ENCODE measurements at regions not wholly inside any gene's neighbourhood (a gene's known extent, or its start where the extent isn't known, plus 50 kb on each side); places are given as distances from the start of the nearest gene placed in this dataset.

- H3K36me3 ChIP-seq (ENCODE audit: control insufficient read depth in 4 of 4, insufficient read depth in 4 of 4, low read length in 4 of 4), result no peaks in the 10 kb centered on the region
- H3K4me1 ChIP-seq (ENCODE audit: control insufficient read depth in 5 of 5, insufficient read depth in 5 of 5, low read length in 5 of 5), result peaks cover 0 to 12% (median 0%) of the 10 kb centered on the region in 5 donors
- WGBS, 2 donors, result 59 to 77% methylated on average over 6 of the region's 6 CpGs
- DNase-seq, result peak in 1 of 3 donors; percentile 35
- TF ChIP-seq, protein P1, sequence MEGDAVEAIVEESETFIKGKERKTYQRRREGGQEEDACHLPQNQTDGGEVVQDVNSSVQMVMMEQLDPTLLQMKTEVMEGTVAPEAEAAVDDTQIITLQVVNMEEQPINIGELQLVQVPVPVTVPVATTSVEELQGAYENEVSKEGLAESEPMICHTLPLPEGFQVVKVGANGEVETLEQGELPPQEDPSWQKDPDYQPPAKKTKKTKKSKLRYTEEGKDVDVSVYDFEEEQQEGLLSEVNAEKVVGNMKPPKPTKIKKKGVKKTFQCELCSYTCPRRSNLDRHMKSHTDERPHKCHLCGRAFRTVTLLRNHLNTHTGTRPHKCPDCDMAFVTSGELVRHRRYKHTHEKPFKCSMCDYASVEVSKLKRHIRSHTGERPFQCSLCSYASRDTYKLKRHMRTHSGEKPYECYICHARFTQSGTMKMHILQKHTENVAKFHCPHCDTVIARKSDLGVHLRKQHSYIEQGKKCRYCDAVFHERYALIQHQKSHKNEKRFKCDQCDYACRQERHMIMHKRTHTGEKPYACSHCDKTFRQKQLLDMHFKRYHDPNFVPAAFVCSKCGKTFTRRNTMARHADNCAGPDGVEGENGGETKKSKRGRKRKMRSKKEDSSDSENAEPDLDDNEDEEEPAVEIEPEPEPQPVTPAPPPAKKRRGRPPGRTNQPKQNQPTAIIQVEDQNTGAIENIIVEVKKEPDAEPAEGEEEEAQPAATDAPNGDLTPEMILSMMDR (IDR thresholded peaks at IDR 0.05; ENCODE audit: control extremely low read depth, extremely low read depth), result no peak
- H3K4me3 ChIP-seq, result no peak overlapping the region
- ATAC-seq (ENCODE audit: insufficient read depth, low FRiP score), result no peak
- no peak overlapping the region for H3K27ac ChIP-seq (ENCODE audit: low read depth in 1 of 2, low read length in 1 of 2)
- H3K9ac ChIP-seq (ENCODE audit: insufficient read depth in 1 of 2, low read length in 2 of 2), result no peak overlapping the region
- H3K27me3 ChIP-seq (ENCODE audit: control insufficient read depth in 3 of 3, insufficient read depth in 3 of 3, low read length in 2 of 3), result no peaks in the 10 kb centered on the region
- peaks cover 0 to 2% (median 0%) of the 10 kb centered on the region in 4 donors for H3K9me3 ChIP-seq (ENCODE audit: control insufficient read depth in 4 of 4, insufficient read depth in 3 of 4, low read length in 3 of 4)
Measured at GRCh38 chr14:51780741-51781140, 79.7 kb upstream of the GNG2 start.

GRCh38 chr14:51781381-51781780 is 79.0 kb upstream of the GNG2 start:
- peaks cover 0 to 8% (median 0%) of the 10 kb centered on the region in 5 donors for H3K4me1 ChIP-seq (ENCODE audit: control insufficient read depth in 5 of 5, insufficient read depth in 5 of 5, low read length in 5 of 5)
- TF ChIP-seq, protein P1 (IDR thresholded peaks at IDR 0.05; ENCODE audit: control extremely low read depth, extremely low read depth), result no peak
- H3K9me3 ChIP-seq (ENCODE audit: control insufficient read depth in 4 of 4, insufficient read depth in 3 of 4, low read length in 3 of 4), result peaks cover 0 to 4% (median 2%) of the 10 kb centered on the region in 4 donors
- H3K27ac ChIP-seq (ENCODE audit: low read depth in 1 of 2, low read length in 1 of 2), result no peak overlapping the region
- H3K27me3 ChIP-seq (ENCODE audit: control insufficient read depth in 3 of 3, insufficient read depth in 3 of 3, low read length in 2 of 3), result no peaks in the 10 kb centered on the region
- 65 to 77% methylated on average over 7 of the region's 7 CpGs for WGBS, 2 donors
- no peak overlapping the region for H3K9ac ChIP-seq (ENCODE audit: insufficient read depth in 1 of 2, low read length in 2 of 2)
- DNase-seq, result no peak
- no peak overlapping the region for H3K4me3 ChIP-seq
- ATAC-seq (ENCODE audit: insufficient read depth, low FRiP score), result no peak
- no peaks in the 10 kb centered on the region for H3K36me3 ChIP-seq (ENCODE audit: control insufficient read depth in 4 of 4, insufficient read depth in 4 of 4, low read length in 4 of 4)

GRCh38 chr14:51782435-51782834 is 78.0 kb upstream of the GNG2 start:
- peaks cover 0 to 4% (median 3%) of the 10 kb centered on the region in 4 donors for H3K9me3 ChIP-seq (ENCODE audit: control insufficient read depth in 4 of 4, insufficient read depth in 3 of 4, low read length in 3 of 4)
- 91 to 94% methylated on average over 4 of the region's 4 CpGs for WGBS, 2 donors
- ATAC-seq (ENCODE audit: insufficient read depth, low FRiP score), result no peak
- no peak overlapping the region for H3K9ac ChIP-seq (ENCODE audit: insufficient read depth in 1 of 2, low read length in 2 of 2)
- TF ChIP-seq, protein P1 (IDR thresholded peaks at IDR 0.05; ENCODE audit: control extremely low read depth, extremely low read depth), result no peak
- DNase-seq, result no peak
- no peak overlapping the region for H3K27ac ChIP-seq (ENCODE audit: low read depth in 1 of 2, low read length in 1 of 2)
- peaks cover 0 to 8% (median 0%) of the 10 kb centered on the region in 5 donors for H3K4me1 ChIP-seq (ENCODE audit: control insufficient read depth in 5 of 5, insufficient read depth in 5 of 5, low read length in 5 of 5)
- no peaks in the 10 kb centered on the region for H3K27me3 ChIP-seq (ENCODE audit: control insufficient read depth in 3 of 3, insufficient read depth in 3 of 3, low read length in 2 of 3)
- no peak overlapping the region for H3K4me3 ChIP-seq
- no peaks in the 10 kb centered on the region for H3K36me3 ChIP-seq (ENCODE audit: control insufficient read depth in 4 of 4, insufficient read depth in 4 of 4, low read length in 4 of 4)

- Histone ChIP-seq H3K27me3 (ENCODE audit: control insufficient read depth in 3 of 3, insufficient read depth in 3 of 3, low read length in 2 of 3) (no peaks in the 10 kb centered on the region), H3K9me3 (ENCODE audit: control insufficient read depth in 4 of 4, insufficient read depth in 3 of 4, low read length in 3 of 4) (peaks cover 0 to 4% (median 3%) of the 10 kb centered on the region in 4 donors), H3K36me3 (ENCODE audit: control insufficient read depth in 4 of 4, insufficient read depth in 4 of 4, low read length in 4 of 4) (no peaks in the 10 kb centered on the region), H3K4me1 (ENCODE audit: control insufficient read depth in 5 of 5, insufficient read depth in 5 of 5, low read length in 5 of 5) (peaks cover 0 to 8% (median 0%) of the 10 kb centered on the region in 5 donors), H3K9ac (ENCODE audit: insufficient read depth in 1 of 2, low read length in 2 of 2) (no peak overlapping the region), H3K27ac (ENCODE audit: low read depth in 1 of 2, low read length in 1 of 2) (no peak overlapping the region), H3K4me3 (no peak overlapping the region)
- WGBS, 2 donors, result 17 to 24% methylated on average over 4 of the region's 4 CpGs
- DNase-seq, result peak in 2 of 3 donors; percentile 55 to 74
- TF ChIP-seq, protein P1 (IDR thresholded peaks at IDR 0.05; ENCODE audit: control extremely low read depth, extremely low read depth), result no peak
- no peak for ATAC-seq (ENCODE audit: insufficient read depth, low FRiP score)
Measured at GRCh38 chr14:51783765-51784164, 76.6 kb upstream of the GNG2 start.
